Hindlimb muscle (tissue), 1 donor: ENCODE measurements at regions not wholly inside any gene's neighbourhood (a gene's known extent, or its start where the extent isn't known, plus 50 kb on each side); places are given as distances from the start of the nearest gene placed in this dataset.
"Not testable (repeated sequence)": the region's sequence is repeated elsewhere in the genome, so short reads cannot be mapped to it uniquely, and the experiment has no call there.

ENCODE experiments used
- DNase-seq: peaks from one replicate; pipeline ENCODE4 v3.0.0-alpha.2; 2013

- no peak for DNase-seq
Measured at GRCh38 chr6:43884652-43885022, 114.6 kb downstream of the VEGFA start.

- DNase-seq, result no peak
Measured at GRCh38 chr6:43883847-43884651, 114.0 kb downstream of the VEGFA start.

GRCh38 chr6:43882690-43883448 is 112.9 kb downstream of the VEGFA start:
- DNase-seq, result not testable (repeated sequence)

GRCh38 chr6:43880236-43881137 is 110.5 kb downstream of the VEGFA start:
- no peak for DNase-seq

- DNase-seq, result no peak
Measured at GRCh38 chr6:43879722-43880121, 109.7 kb downstream of the VEGFA start.

- no peak for DNase-seq
Measured at GRCh38 chr6:43878823-43879495, 108.9 kb downstream of the VEGFA start.

- no peak for DNase-seq
Measured at GRCh38 chr6:43878127-43878634, 108.2 kb downstream of the VEGFA start.

- DNase-seq, result no peak
Measured at GRCh38 chr6:43877463-43878126, 107.6 kb downstream of the VEGFA start.

GRCh38 chr6:43877036-43877435 is 107.0 kb downstream of the VEGFA start:
- no peak for DNase-seq

GRCh38 chr6:43876602-43877001 is 106.6 kb downstream of the VEGFA start:
- no peak for DNase-seq

- no peak for DNase-seq
Measured at GRCh38 chr6:43875849-43876572, 106.0 kb downstream of the VEGFA start.

- DNase-seq, result no peak
Measured at GRCh38 chr6:43874814-43875590, 105.0 kb downstream of the VEGFA start.

GRCh38 chr6:43873806-43874714 is 104.0 kb downstream of the VEGFA start:
- no peak for DNase-seq

- DNase-seq, result no peak
Measured at GRCh38 chr6:43871933-43872332, 101.9 kb downstream of the VEGFA start.

- DNase-seq, result no peak
Measured at GRCh38 chr6:43871284-43871683, 101.3 kb downstream of the VEGFA start.

GRCh38 chr6:43870660-43871061 is 100.7 kb downstream of the VEGFA start:
- no peak for DNase-seq

- no peak for DNase-seq
Measured at GRCh38 chr6:43869792-43870659, 100.0 kb downstream of the VEGFA start.
